ENCODE measurements at regions not wholly inside any gene's neighbourhood (a gene's known extent, or its start where the extent isn't known, plus 50 kb on each side); places are given as distances from the start of the nearest gene placed in this dataset.
"Not testable (repeated sequence)": the region's sequence is repeated elsewhere in the genome, so short reads cannot be mapped to it uniquely, and the experiment has no call there.

- no peak for DNase-seq
Observed at GRCh38 chr6:137657351-137657911, 163.2 kb upstream of the OLIG3 start.

DNA sequence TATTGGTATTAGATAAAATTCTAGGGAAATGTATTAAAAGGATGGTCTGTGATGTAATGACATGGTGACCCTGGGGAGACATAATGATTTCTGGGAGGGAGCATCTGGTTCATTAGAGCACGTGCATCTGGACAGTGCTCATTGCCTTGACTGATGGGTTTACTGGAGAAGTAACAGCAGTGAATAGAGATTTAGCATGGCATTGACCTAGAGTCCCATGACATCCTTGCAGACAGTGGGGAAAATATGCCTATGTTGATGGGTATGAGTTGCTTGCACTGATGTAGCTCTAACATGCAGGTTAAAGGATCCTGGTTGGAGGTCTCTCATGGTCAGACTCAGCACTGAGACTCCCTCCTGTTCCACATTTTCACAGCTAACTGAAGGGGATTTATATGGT lies 164.1 kb upstream of the OLIG3 start:
- DNase-seq, result no peak

GRCh38 chr6:137659871-137660270 lies 165.7 kb upstream of the OLIG3 start:
- DNase-seq, result no peak

DNA sequence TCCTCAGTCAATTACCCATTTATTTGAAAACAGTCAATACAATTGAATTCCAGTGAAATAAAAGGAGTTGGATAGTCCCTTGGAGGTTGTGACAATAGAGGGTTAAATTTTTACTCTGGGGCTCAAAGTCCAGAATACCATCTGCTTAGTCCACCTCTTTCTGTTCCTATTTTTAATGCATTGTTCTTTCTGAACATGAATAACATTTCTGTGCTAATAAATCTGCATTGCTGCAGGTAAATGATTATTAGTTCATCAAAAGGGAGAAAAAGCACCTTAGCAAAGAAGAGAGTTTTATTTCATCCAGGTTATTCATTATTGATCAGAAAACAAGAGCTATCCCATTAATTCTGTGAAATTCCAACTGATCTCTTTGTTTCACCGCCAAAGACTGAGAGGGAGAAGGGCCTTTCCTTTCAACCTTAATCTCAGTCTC lies 166.1 kb upstream of the OLIG3 start:
- no peak for DNase-seq

DNA sequence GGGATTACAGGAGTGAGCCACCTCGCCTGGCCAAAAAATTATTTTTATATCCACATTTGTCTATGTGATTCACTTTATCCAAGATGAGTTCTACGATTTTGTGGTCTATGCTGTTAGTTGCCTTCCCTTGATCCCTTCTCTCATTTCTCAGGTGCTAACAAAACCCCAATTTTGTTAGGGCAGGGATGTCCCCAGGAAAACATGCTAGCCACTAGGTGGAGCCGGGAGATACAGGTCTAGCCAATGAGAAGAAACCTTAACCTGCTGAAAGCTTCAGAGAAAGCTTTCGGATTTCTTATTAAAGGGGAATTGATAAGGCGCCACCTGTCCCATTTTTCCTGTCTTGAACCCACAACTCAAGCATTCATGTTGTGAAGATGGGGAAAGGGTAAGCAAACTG lies 167.4 kb upstream of the OLIG3 start:
- no peak for DNase-seq

GRCh38 chr6:137664183-137664582 lies 170.0 kb upstream of the OLIG3 start:
- DNase-seq, result no peak

DNA sequence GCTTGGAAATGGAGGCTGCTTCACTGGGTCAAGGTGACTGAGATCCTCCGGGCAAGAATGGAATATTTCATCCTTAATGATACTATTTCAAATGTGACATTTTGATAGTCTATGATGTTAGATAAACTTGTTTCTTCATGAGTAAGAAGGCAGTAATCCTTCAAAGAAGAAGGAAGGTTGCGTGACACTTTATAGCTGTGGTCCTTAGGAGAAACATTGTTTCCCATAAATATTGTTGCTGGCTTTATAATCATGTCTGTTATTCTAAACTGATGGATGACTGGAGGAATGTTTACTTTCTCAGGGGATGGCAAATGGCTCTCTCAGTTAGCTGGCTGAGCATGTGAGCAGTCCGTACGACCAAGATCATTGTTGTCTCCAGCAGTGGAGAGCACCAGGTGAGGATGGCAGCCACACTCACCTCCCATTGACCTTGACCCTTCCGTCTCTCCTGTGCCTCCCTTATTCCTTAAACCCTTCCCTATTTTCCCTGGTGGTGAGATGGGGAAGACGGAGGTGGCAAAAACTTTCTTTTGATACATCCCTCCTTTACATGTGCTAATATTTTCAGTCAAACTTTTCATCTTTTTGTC lies 171.2 kb upstream of the OLIG3 start:
- DNase-seq, result no peak

GRCh38 chr6:137666202-137666774 lies 172.1 kb upstream of the OLIG3 start:
- DNase-seq, result no peak

DNA sequence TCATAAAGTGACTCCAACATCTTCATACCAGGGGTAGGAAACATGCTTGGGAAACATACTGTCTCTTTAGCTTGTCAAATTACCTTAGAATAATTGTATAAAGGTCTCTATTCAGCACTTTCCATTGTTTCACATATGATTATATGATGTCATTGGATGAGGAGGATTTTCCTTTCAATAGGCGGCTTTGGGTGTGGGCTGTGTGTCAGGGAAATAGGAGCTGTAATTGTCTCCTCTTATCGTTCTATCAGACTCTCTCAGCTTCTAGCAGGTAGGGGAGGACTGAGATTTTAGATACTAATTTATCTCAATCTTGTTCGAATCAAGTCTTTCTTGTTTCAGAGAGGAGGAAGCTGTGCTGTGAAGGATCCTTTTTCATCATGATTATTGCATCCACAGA lies 179.4 kb upstream of the OLIG3 start:
- DNase-seq, result no peak

DNA sequence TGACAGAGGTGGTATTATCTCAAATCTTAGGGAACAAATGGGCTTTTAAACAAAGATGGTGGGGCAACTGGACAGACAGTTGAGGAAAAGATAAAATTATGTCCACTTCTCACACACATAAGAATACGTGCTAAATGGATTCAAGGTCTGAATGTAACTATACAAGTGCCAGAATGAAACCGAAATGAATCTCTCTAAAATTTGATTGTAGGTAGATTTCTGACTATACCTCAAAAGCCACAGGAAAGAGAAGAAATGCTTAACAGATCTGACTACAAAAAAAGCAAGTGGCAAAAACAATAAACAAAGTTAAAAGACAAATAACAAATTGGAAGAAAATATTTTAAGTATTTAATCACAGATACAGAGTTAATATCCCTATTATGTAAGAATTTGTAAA lies 182.7 kb upstream of the OLIG3 start:
- DNase-seq, result no peak

- no peak for DNase-seq
Observed at GRCh38 chr6:137677709-137678108, 183.5 kb upstream of the OLIG3 start.

GRCh38 chr6:137678451-137678850 lies 184.3 kb upstream of the OLIG3 start:
- no peak for DNase-seq

GRCh38 chr6:137680705-137681346 lies 186.2 kb upstream of the TNFAIP3 start:
- no peak for DNase-seq

GRCh38 chr6:137681445-137682009 lies 185.5 kb upstream of the TNFAIP3 start:
- no peak for DNase-seq

DNA sequence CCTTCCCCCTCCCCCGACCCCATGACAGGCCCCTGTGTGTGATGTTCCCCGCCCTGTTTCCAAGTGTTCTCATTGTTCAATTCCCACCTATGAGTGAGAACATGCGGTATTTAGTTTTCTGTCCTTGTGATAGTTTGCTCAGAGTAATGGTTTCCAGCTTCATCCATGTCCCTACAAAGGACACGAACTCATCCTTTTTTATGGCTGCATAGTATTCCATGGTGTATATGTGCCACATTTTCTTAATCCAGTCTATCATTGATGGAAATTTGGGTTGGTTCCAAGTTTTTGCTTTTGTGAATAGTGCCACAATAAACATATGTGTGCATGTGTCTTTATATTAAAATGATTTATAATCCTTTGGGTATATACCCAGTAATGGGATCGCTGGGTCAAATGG lies 184.4 kb upstream of the TNFAIP3 start:
- not testable (repeated sequence) for DNase-seq

GRCh38 chr6:137683916-137684315 lies 183.1 kb upstream of the TNFAIP3 start:
- no peak for DNase-seq

GRCh38 chr6:137685798-137686375 lies 181.2 kb upstream of the TNFAIP3 start:
- no peak for DNase-seq

GRCh38 chr6:137687818-137688217 lies 179.2 kb upstream of the TNFAIP3 start:
- no peak for DNase-seq

DNA sequence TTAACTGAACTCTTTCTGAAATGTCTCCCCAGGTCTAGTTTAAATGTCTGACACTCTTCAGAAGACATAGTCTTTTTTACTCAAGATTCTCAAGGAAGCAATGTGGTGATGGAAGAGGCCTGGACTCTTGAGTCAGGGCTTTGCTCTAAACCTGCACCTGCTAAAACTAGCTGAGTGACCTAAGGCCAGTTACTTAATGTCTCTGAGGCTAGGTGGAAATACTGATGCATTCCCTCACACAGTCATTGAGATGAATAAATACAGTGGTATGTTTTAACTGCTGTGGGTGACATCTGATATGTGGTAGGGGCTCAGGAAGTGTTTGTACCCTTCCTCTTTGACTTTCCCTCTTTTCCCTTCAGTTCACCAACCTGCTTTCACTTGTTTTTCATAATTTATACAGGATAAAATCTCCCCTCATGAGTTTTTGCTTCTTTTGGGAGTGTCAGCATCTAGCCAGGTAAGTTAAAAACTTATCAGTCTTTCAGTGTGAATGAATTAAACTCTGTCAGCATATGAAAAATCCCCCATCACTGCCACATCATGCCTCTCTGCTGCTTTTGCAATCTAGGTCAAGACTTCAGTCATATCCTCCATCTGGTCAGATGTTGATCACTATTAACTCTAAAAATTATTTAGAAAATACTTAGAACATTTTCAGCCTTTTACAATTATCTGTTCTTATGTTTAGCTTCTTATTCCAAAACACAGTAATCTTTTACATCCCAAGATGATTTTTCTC lies 178.7 kb upstream of the TNFAIP3 start:
- no peak for DNase-seq

DNA sequence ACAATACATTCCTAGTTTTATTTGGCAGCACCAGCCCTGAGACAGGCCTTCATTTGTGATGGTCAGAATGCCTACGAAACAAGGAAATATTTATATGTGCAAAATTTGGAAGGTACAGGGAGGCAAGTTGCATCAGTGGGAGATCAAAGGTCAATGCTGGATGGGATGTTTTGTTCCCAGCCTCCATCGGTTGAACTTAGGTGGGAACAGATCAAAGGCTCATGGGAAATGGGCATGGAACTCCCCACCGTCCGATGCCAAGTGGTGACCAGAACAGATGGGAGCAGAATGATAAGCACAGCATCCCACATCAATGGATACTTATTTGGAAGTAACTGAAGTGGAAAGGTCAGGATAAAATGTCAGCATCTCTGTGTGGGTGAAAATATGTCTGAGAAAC lies 177.7 kb upstream of the TNFAIP3 start:
- DNase-seq, result no peak

- DNase-seq, result no peak
Observed at GRCh38 chr6:137690034-137690433, 177.0 kb upstream of the TNFAIP3 start.

GRCh38 chr6:137690721-137691120 lies 176.3 kb upstream of the TNFAIP3 start:
- DNase-seq, result no peak

DNA sequence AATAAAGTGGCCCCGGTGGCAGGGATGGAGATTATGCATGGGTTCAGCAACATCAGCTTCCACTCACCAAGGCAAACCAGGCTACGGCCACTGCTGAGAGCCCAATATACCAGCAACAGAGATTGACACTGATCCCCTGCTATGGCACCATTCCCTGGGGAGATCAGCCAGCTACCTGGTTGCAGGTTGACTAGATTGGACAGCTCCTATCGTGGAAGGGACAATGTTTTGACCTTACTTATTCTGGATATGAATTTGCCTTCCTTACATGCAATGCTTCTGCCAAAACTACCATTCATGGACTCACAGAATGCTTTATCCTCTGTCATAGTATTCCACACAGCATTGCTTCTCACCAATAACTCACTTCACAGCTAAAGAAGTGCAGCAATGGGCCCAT lies 174.8 kb upstream of the TNFAIP3 start:
- DNase-seq, result no peak

All from right forelimb (tissue), 1 donor.